ENCODE measurements at regions not wholly inside any gene's neighbourhood (a gene's known extent, or its start where the extent isn't known, plus 50 kb on each side); places are given as distances from the start of the nearest gene placed in this dataset.

GRCh38 chr12:67085699-67086098 is 183.5 kb upstream of the CAND1 start:
- no peak for TF ChIP-seq PAX5 (IDR thresholded peaks at IDR 0.05; ENCODE audit: insufficient read depth, low read length, severe bottlenecking)
- no peak for TF ChIP-seq POLR2AphosphoS5 (IDR thresholded peaks at IDR 0.05; ENCODE audit: low read depth, low read length)
- no peak for TF ChIP-seq POU2F2 (IDR thresholded peaks at IDR 0.05; ENCODE audit: low read depth, low read length)
- no peak for TF ChIP-seq POLR2A (IDR thresholded peaks at IDR 0.05; ENCODE audit: low read depth, low read length)

Measured in GM12891 (cell line).